Spleen (tissue), 7 donors: ENCODE measurements at regions not wholly inside any gene's neighbourhood (a gene's known extent, or its start where the extent isn't known, plus 50 kb on each side); places are given as distances from the start of the nearest gene placed in this dataset.

Source experiments
- CTCF ChIP-seq, 11 experiments: fragments of 200-600 bp in 7 of 11; fragments of 450-650 bp in 4 of 11; sonication (generic) in 4 of 11; IDR thresholded peaks in 8 of 11; conservative IDR thresholded peaks in 3 of 11; 1 replicate in 7 of 11; 2 replicates in 4 of 11; pipeline versions ENCODE4 v1.4.0 to v1.8.0; 2016 to 2021; ENCODE audit warnings: antibody characterized with exemption in 11 of 11, inconsistent platforms in 4 of 11, mild to moderate bottlenecking in 1 of 11
- POLR2A ChIP-seq, 3 donors: fragments of 450-650 bp; IDR thresholded peaks; one replicate each; pipeline ENCODE4 v1.5.1; 2017; ENCODE audit warnings: antibody characterized with exemption in 3 of 3, mild to moderate bottlenecking in 1 of 3
- POLR2AphosphoS5 ChIP-seq, 3 donors: sonication (generic); formaldehyde crosslinking; IDR thresholded peaks; one replicate each; pipeline ENCODE4 v1.5.1; 2017; ENCODE audit warnings: antibody characterized with exemption in 3 of 3
- donor health status: DM: no; HTN: no; CAD: no; lungs with moderate emphysema.
- donor health status: DM: no; HTN: no; CAD: no.
- donor health status: DM: no; HTN: no; CAD: no.

GRCh38 chr13:72244788-72245187, 377.8 kb upstream of the DACH1 start:
- TF ChIP-seq CTCF (IDR thresholded peaks at IDR 0.05 in 8 of 11, conservative IDR thresholded peaks at IDR 0.05 in 3 of 11) (no peak), POLR2A (IDR thresholded peaks at IDR 0.05) (no peak), POLR2AphosphoS5 (IDR thresholded peaks at IDR 0.05) (no peak)
